H1 (cell line): ENCODE measurements at regions not wholly inside any gene's neighbourhood (a gene's known extent, or its start where the extent isn't known, plus 50 kb on each side); places are given as distances from the start of the nearest gene placed in this dataset.

ENCODE experiments used
- CTCF ChIA-PET: fragments of 300-600 bp; sonication (Branson Sonifier 250); formaldehyde crosslinking; loops from one replicate; lab custom pipeline; 2021; ENCODE audit not compliant: partially characterized antibody; lab: Charles Lee
- POLR2A ChIA-PET: fragments of 300-600 bp; sonication (Branson Sonifier 250); formaldehyde crosslinking; loops from one replicate; lab custom pipeline; 2021; ENCODE audit warnings: inconsistent platforms; ENCODE audit not compliant: partially characterized antibody; lab: Charles Lee
- DNase-seq, 2 experiments: peaks; one replicate each; pipeline versions ENCODE4 v3.0.0 to v3.0.0-alpha.2; 2010 to 2022; ENCODE audit warnings: low spot score in 2 of 2, low read depth in 1 of 2, mixed read lengths in 1 of 2
- FAIRE-seq: peaks from 2 replicates; lab custom pipeline; 2011; peaks lifted over from hg19 to GRCh38; lab: Jason Lieb, UNC
- H2AFZ ChIP-seq: 2 replicates; pipeline ENCODE4 v1.8.1; 2012; ENCODE audit warnings: low read length, inconsistent platforms
- H2AK5ac ChIP-seq: 2 replicates; pipeline ENCODE4 v1.6.1; 2013; ENCODE audit warnings: low read depth, low read length
- H2BK120ac ChIP-seq: replicated peaks from 2 replicates; pipeline ENCODE3; 2013; ENCODE audit warnings: low read depth, low read length, inconsistent platforms
- H2BK12ac ChIP-seq: 2 replicates; pipeline ENCODE4 v1.6.1; 2013; ENCODE audit warnings: low read depth, low read length
- H2BK15ac ChIP-seq: 2 replicates; pipeline ENCODE4 v1.6.1; 2013; ENCODE audit warnings: low read length
- H2BK20ac ChIP-seq: 2 replicates; pipeline ENCODE4 v1.6.1; 2013; ENCODE audit warnings: low read length
- H2BK5ac ChIP-seq: 2 replicates; pipeline ENCODE4 v1.6.1; 2013; ENCODE audit warnings: low read depth, low read length
- H3K14ac ChIP-seq: 2 replicates; pipeline ENCODE4 v1.6.1; 2013; ENCODE audit warnings: inconsistent platforms; ENCODE audit not compliant: insufficient read length
- H3K18ac ChIP-seq: 2 replicates; pipeline ENCODE4 v1.6.1; 2013; ENCODE audit warnings: low read length; ENCODE audit errors: extremely low read depth
- H3K23ac ChIP-seq: 2 replicates; pipeline ENCODE4 v1.6.1; 2013; ENCODE audit warnings: inconsistent platforms; ENCODE audit not compliant: insufficient read length
- H3K23me2 ChIP-seq: 2 replicates; pipeline ENCODE4 v1.6.1; 2013; ENCODE audit warnings: low read depth, low read length
- H3K27ac ChIP-seq: 2 replicates; pipeline ENCODE4 v1.6.1; 2011; ENCODE audit warnings: low read depth, low read length, inconsistent platforms
- H3K27me3 ChIP-seq, 4 experiments: replicated peaks in 1 of 4; 1 replicate in 1 of 4; 2 replicates in 3 of 4; pipeline versions ENCODE4 v1.6.1 to v1.8.1; 2011 to 2013; ENCODE audit warnings: low read length in 3 of 4, mild to moderate bottlenecking in 3 of 4, inconsistent platforms in 2 of 4, mixed read lengths in 2 of 4, moderate library complexity in 1 of 4; ENCODE audit not compliant: control insufficient read depth in 3 of 4, insufficient read depth in 3 of 4; ENCODE audit errors: extremely low read depth in 1 of 4
- H3K36me3 ChIP-seq, 4 experiments: 2 replicates each; pipeline versions ENCODE4 v1.6.1 to v1.8.1; 2011 to 2013; ENCODE audit warnings: mild to moderate bottlenecking in 4 of 4, low read length in 3 of 4, moderate library complexity in 2 of 4, control low read depth in 1 of 4, inconsistent platforms in 1 of 4; ENCODE audit not compliant: insufficient read depth in 4 of 4, control insufficient read depth in 2 of 4
- H3K4ac ChIP-seq: replicated peaks from 2 replicates; pipeline ENCODE3; 2013; ENCODE audit warnings: low read length, low read depth, mixed read lengths, inconsistent platforms; ENCODE audit not compliant: insufficient read length
- H3K4me1 ChIP-seq, 4 experiments: replicated peaks in 1 of 4; 1 replicate in 1 of 4; 2 replicates in 3 of 4; pipeline versions ENCODE4 v1.6.1 to v1.8.1; 2011 to 2013; ENCODE audit warnings: low read length in 3 of 4, inconsistent platforms in 2 of 4, mixed read lengths in 1 of 4; ENCODE audit not compliant: insufficient read depth in 4 of 4, control insufficient read depth in 3 of 4
- H3K4me2 ChIP-seq, 2 experiments: 2 replicates each; pipeline versions ENCODE4 v1.6.1 to v1.8.1; 2011 to 2013; ENCODE audit warnings: low read depth in 2 of 2, low read length in 2 of 2, control low read depth in 1 of 2, inconsistent platforms in 1 of 2, mild to moderate bottlenecking in 1 of 2; ENCODE audit not compliant: insufficient read depth in 1 of 2
- H3K4me3 ChIP-seq, 4 experiments: fragments of 200-600, 300-600 bp in 1 of 4; sonication (generic), shearing (Covaris generic), sonication (Bioruptor Twin) in 1 of 4; 2 replicates each; pipeline versions ENCODE4 v1.5.1 to v1.8.1; 2011 to 2016; ENCODE audit warnings: low read length in 4 of 4, low read depth in 3 of 4, control low read depth in 2 of 4, inconsistent platforms in 2 of 4, mild to moderate bottlenecking in 2 of 4, mixed read lengths in 1 of 4, moderate library complexity in 1 of 4; ENCODE audit not compliant: insufficient read depth in 2 of 4; ENCODE audit errors: extremely low read depth in 1 of 4
- H3K56ac ChIP-seq: replicated peaks from 2 replicates; pipeline ENCODE3; 2013; ENCODE audit warnings: low read depth, mild to moderate bottlenecking, mixed read lengths, low read length, inconsistent platforms; ENCODE audit not compliant: insufficient read length
- H3K79me1 ChIP-seq: 2 replicates; pipeline ENCODE4 v1.6.1; 2013; ENCODE audit warnings: low read depth, low read length, control low read depth
- H3K79me2 ChIP-seq, 2 experiments: 2 replicates each; pipeline versions ENCODE4 v1.6.1 to v1.8.1; 2012 to 2013; ENCODE audit warnings: low read length in 2 of 2, mild to moderate bottlenecking in 2 of 2, inconsistent platforms in 1 of 2; ENCODE audit not compliant: insufficient read depth in 2 of 2, control insufficient read depth in 1 of 2
- H3K9ac ChIP-seq, 4 experiments: replicated peaks in 1 of 4; 1 replicate in 1 of 4; 2 replicates in 3 of 4; pipeline versions ENCODE4 v1.6.1 to v1.8.1; 2011 to 2013; ENCODE audit warnings: low read depth in 3 of 4, low read length in 3 of 4, control low read depth in 2 of 4, mild to moderate bottlenecking in 2 of 4, moderate library complexity in 2 of 4, inconsistent platforms in 1 of 4; ENCODE audit errors: extremely low read depth in 1 of 4
- H3K9me3 ChIP-seq, 2 experiments: 2 replicates each; pipeline versions ENCODE4 v1.6.1 to v1.8.1; 2012 to 2013; ENCODE audit warnings: mild to moderate bottlenecking in 2 of 2, moderate library complexity in 2 of 2, control low read depth in 1 of 2, inconsistent platforms in 1 of 2, low read depth in 1 of 2, low read length in 1 of 2, mixed read lengths in 1 of 2; ENCODE audit not compliant: insufficient read depth in 2 of 2
- H4K20me1 ChIP-seq, 2 experiments: replicated peaks in 1 of 2; 2 replicates each; pipeline versions ENCODE3 to v1.8.1; 2011 to 2013; ENCODE audit warnings: inconsistent platforms in 2 of 2, low read length in 2 of 2, mild to moderate bottlenecking in 1 of 2; ENCODE audit not compliant: insufficient read depth in 2 of 2, control insufficient read depth in 1 of 2
- H4K5ac ChIP-seq: 2 replicates; pipeline ENCODE4 v1.6.1; 2013; ENCODE audit warnings: low read length, low read depth, mixed read lengths, inconsistent platforms; ENCODE audit not compliant: insufficient read length
- H4K8ac ChIP-seq: 2 replicates; pipeline ENCODE4 v1.8.0; 2013; ENCODE audit warnings: mild to moderate bottlenecking, moderate library complexity, low read length, inconsistent platforms; ENCODE audit not compliant: insufficient read depth; ENCODE audit errors: extremely low read depth
- H4K91ac ChIP-seq: replicated peaks from 2 replicates; pipeline ENCODE3; 2013; ENCODE audit warnings: low read length, mixed read lengths, inconsistent platforms; ENCODE audit not compliant: insufficient read length
- HDAC6 ChIP-seq: IDR thresholded peaks from one replicate; pipeline ENCODE4 v1.7.1; 2012; ENCODE audit warnings: low read depth, mild to moderate bottlenecking, inconsistent platforms, low read length, moderate library complexity
- POLR2A ChIP-seq, 2 experiments: IDR thresholded peaks; 1 replicate in 1 of 2; 2 replicates in 1 of 2; pipeline ENCODE4 v1.6.1; 2011; ENCODE audit warnings: low read depth in 2 of 2, low read length in 2 of 2, mild to moderate bottlenecking in 2 of 2; ENCODE audit errors: control extremely low read depth in 1 of 2
- WGBS, 2 experiments: shearing (Covaris generic) in 1 of 2; methylation state at CpG; one replicate each; pipeline versions ENCODE4 v1.1.6 to v1.1.7; 2013 to 2015; ENCODE audit warnings: low lambda C conversion rate in 2 of 2, mixed read lengths in 2 of 2, inconsistent platforms in 1 of 2, low coverage in 1 of 2, missing lambda C conversion rate in 1 of 2; ENCODE audit not compliant: insufficient replicate concordance in 2 of 2, insufficient coverage in 1 of 2, insufficient read length in 1 of 2; ENCODE audit errors: extremely low coverage in 1 of 2, missing lambda C conversion rate in 1 of 2; 5-methylcytosine and 5-hydroxymethylcytosine counted together

- H3K4me3 ChIP-seq = no peak overlapping the region
- no peak overlapping the region for H3K27ac ChIP-seq
- no peaks in the 10 kb centered on the region; a peak in 1 of 7 replicates for H3K27me3 ChIP-seq
- H3K4ac ChIP-seq = no peak overlapping the region
- H3K14ac ChIP-seq = no peak overlapping the region
- no peak overlapping the region for H3K9ac ChIP-seq
- no peaks in the 10 kb centered on the region for H3K79me2 ChIP-seq
- no peaks in the 10 kb centered on the region for H4K20me1 ChIP-seq
- no peak for DNase-seq
- no peaks in the 10 kb centered on the region for H3K9me3 ChIP-seq
- TF ChIP-seq POLR2A (IDR thresholded peaks at IDR 0.05; ENCODE audit: control extremely low read depth in 1 of 2, low read depth in 2 of 2, low read length in 2 of 2) (no peak), HDAC6 (no peak)
- H2BK120ac ChIP-seq = no peak overlapping the region
- H2AK5ac ChIP-seq = no peak overlapping the region
- H2BK20ac ChIP-seq = no peak overlapping the region
- H3K79me1 ChIP-seq = no peaks in the 10 kb centered on the region
- no peak for FAIRE-seq
- H4K5ac ChIP-seq = no peak overlapping the region
- H2BK12ac ChIP-seq = no peak overlapping the region
- no peak overlapping the region for H4K8ac ChIP-seq
- no peak overlapping the region for H3K23ac ChIP-seq
- H3K18ac ChIP-seq = no peak overlapping the region
- WGBS, 2 experiments = 58% methylated on average over 3 of the region's 3 CpGs; no CpG with 5 or more reads in 1 of the 2 experiments
- no peak overlapping the region for H3K56ac ChIP-seq
- no peak overlapping the region for H2BK5ac ChIP-seq
- H2AFZ ChIP-seq = no peak overlapping the region
- H4K91ac ChIP-seq = no peak overlapping the region
- CTCF ChIA-PET = no interaction called here
- H3K4me2 ChIP-seq = no peak overlapping the region
- no peaks in the 10 kb centered on the region for H3K4me1 ChIP-seq
- H2BK15ac ChIP-seq = no peak overlapping the region
- no peaks in the 10 kb centered on the region for H3K23me2 ChIP-seq
- POLR2A ChIA-PET = no interaction called here
- H3K36me3 ChIP-seq = no peaks in the 10 kb centered on the region
Measured at GRCh38 chr15:97884513-97885131, 75.9 kb upstream of the ARRDC4 start.
